GM18951 (cell line): ENCODE measurements at regions not wholly inside any gene's neighbourhood (a gene's known extent, or its start where the extent isn't known, plus 50 kb on each side); places are given as distances from the start of the nearest gene placed in this dataset.

Source experiments
- POLR2A ChIP-seq: IDR thresholded peaks from 4 replicates; pipeline ENCODE4 v1.6.1; 2011; ENCODE audit warnings: mild to moderate bottlenecking; ENCODE audit not compliant: insufficient read length, insufficient read depth; ENCODE audit errors: extremely low read depth
- in situ Hi-C: fragments of 300-500 bp; cut with MboI; formaldehyde crosslinking; loops from one replicate; pipeline ENCODE4 v1.12.0; 2022; ENCODE audit warnings: low sequenced_read_pairs, mixed read lengths, inconsistent platforms; ENCODE audit not compliant: unreplicated experiment

GRCh38 chr7:142560166-142560565 lies 189.1 kb upstream of the PRSS1 start:
- in situ Hi-C loops: no loop called here
- no peak for TF ChIP-seq POLR2A

DNA sequence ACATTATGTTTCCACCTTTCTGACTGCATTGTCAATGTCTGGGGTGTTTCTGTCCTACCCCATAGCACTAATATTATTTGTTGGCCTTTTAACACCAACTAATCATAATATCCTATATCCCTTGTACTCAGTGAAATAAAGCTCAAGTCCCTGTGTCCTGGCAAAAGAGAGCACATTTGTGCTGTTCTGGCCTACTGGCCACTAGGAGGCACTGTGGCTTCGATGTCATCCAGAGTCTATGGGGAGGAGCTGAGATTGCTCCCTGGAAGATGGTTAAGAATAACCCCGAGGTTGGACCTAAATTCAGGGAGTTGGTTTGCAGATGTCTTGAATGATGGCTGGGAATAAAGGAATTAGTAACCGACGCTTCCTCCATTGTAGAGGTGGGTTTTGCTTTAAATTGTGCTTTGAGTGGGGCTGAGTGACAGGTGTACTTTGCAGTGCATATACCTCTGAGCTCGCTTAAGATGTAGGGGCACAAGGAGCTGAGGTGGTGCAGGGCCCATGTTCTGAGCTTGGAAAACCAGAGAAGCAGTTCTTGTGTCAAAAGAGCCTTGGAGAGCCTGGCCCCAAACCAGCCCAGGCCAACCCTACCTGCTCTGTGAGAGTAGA lies 191.2 kb upstream of the PRSS1 start:
- no peak for TF ChIP-seq POLR2A
- in situ Hi-C loops: no loop called here

GRCh38 chr7:142556740-142557139 lies 192.5 kb upstream of the PRSS1 start:
- no peak for TF ChIP-seq POLR2A
- in situ Hi-C loops: no loop called here

GRCh38 chr7:142554560-142555532 lies 194.4 kb upstream of the PRSS1 start:
- TF ChIP-seq POLR2A: no peak
- in situ Hi-C loops: no loop called here

- TF ChIP-seq POLR2A: no peak
- in situ Hi-C loops: no loop called here
These were observed 196.1 kb upstream of the PRSS1 start for GRCh38 chr7:142553216-142553615.

DNA sequence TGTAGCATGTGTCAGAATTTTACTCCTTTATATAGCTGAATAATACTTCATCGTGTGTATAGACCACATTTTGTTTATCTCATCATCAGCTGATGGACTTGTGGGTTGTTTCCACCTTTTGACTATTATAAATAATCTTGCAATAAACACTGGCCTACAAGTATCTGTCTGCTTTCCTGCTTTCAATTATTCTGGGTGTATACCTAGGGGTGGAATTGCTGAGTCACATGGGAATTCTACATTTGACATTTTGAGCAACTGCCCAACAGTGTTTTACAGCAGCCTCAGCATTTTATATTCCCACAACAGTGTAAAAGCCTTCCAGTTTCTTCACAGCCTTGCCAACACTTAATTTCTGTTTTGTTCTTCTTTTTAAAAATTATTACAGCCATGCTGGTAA lies 200.3 kb upstream of the PRSS1 start:
- in situ Hi-C loops: no loop called here
- TF ChIP-seq POLR2A: no peak

DNA sequence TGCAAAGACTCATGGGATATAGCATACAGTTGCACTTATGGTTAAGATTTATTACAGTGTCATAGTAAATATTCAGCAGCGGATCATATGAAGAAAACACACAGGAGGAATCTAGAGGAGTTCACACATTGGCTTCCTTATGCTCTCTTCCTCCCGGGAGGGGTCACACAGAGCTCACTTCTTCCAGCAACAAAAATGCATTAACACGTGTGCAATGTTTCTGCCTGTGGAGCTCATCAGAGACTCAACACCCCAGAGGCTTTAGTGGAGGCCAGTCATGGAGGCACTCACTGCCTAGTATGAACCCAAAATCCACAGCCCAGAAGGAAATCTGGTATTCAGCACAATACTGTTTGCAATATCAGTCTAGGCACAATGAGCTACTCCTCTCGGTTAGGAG lies 202.8 kb upstream of the PRSS1 start:
- no peak for TF ChIP-seq POLR2A
- in situ Hi-C loops: no loop called here

DNA sequence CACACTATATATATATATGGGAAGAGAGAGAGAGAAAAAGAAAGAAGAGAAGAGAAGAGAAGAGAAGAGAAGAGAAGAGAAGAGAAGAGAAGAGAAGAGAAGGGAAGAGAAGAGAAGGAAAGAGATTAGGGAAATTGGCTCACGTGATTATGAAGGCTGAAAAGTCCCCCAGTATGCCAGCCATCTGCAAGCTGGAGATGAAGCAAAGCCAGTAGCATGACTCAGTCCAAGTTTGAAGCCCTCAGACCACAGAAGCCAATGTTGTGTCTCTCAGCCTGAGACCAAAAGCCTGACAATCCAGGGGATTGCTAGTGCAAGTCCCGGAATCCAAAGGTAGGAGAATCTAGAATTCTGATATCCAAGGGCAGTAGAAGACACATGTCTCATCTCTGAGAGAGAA lies 206.3 kb upstream of the PRSS1 start:
- in situ Hi-C loops: no loop called here
- TF ChIP-seq POLR2A: no peak

DNA sequence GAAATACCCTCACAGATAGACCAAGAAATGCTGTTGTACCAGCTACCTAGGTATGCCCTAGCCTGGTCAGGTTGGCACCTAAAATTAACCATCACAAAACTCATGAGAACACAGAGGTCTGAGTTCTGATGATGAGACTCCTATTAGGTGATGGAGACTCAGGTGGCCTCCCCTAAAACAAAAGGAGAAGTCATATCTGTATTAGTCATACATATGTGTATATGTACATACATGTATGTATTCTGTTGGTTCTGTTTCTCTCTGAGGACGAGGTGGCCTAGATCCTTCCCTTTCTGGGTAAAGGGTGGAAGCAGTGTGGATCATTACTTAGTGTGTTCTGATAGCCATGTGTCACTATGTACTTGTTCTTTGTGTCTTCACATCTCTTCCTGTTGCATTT lies 207.2 kb upstream of the PRSS1 start:
- in situ Hi-C loops: no loop called here
- no peak for TF ChIP-seq POLR2A

- in situ Hi-C loops: no loop called here
- no peak for TF ChIP-seq POLR2A
These were observed 208.9 kb upstream of the PRSS1 start for GRCh38 chr7:142540371-142540770.

DNA sequence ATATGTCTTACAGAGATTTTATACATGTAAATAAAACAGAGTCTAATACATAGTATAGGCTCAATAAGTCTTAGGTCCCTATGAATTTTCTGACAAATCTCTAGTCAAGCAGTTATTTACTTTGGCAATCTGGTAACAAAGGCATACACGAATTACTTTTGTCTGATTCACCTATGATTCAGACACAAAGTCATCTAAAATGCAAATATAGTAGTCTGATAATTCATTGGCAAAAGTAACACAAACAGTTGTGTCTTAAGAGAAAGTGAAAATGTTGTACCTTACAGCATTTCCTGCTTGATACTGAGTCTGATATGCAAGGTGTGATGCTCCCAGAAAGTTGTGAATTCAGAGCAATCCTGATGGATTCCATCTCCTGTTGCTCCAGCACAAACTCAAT lies 209.4 kb upstream of the PRSS1 start:
- in situ Hi-C loops: no loop called here
- TF ChIP-seq POLR2A: no peak

- TF ChIP-seq POLR2A: no peak
- in situ Hi-C loops: no loop called here
These were observed 211.5 kb upstream of the PRSS1 start for GRCh38 chr7:142537760-142538159.

- in situ Hi-C loops: no loop called here
These were observed 214.0 kb upstream of the PRSS1 start for GRCh38 chr7:142535123-142535779.

DNA sequence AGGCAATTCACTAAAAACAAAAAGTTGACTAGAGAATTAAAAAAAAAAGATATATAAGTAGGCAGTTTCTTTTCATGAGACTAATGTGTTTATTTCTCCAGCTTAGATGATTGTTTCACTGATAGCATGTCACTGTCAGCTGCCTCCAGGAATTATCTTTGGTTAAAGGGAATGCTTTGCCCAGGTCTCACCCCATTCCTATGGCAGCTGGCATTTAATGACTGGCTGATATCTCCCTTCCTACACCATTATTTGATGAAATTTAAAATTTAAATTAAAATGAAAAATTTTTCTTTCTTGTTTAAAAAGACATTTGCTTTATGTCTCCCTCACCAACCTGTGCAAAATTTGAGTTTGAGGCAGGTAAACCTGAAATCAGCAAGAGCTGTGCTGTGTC lies 214.5 kb upstream of the PRSS1 start:
- in situ Hi-C loops: no loop called here
- TF ChIP-seq POLR2A: no peak

More at GRCh38 chr7:142535123-142535779, 214.0 kb upstream of the PRSS1 start:
- no peak for TF ChIP-seq POLR2A

DNA sequence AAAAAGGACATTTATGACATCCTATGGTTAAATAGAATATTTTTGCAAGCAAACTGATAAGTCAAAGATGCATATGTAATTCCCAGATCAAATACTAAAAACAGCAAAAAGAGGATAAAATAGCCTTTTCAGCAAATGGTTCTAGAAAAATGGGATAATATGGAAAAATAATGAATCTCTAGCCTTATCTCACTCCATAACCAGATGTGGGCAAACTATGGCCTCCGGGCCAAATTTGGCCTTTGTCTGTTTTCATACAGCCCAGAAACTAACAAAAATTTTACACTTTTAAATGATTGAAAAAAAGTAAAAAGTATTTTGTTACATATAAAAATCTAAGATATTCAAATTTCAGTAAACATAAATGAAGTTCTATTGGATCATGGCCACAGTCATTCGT lies 215.4 kb upstream of the PRSS1 start:
- in situ Hi-C loops: no loop called here
- TF ChIP-seq POLR2A: no peak
